ENCODE measurements at regions not wholly inside any gene's neighbourhood (a gene's known extent, or its start where the extent isn't known, plus 50 kb on each side); places are given as distances from the start of the nearest gene placed in this dataset.

- no peak overlapping the region for H3K18ac ChIP-seq (ENCODE audit: extremely low read depth, low read length)
- H3K9ac ChIP-seq (replicated peaks in 1 of 4; ENCODE audit: extremely low read depth in 1 of 4, low read depth in 3 of 4, low read length in 3 of 4) = no peak overlapping the region
- H2BK12ac ChIP-seq (ENCODE audit: low read depth, low read length) = no peak overlapping the region
- no peaks in the 10 kb centered on the region for H3K79me2 ChIP-seq (ENCODE audit: control insufficient read depth in 1 of 2, insufficient read depth in 2 of 2, low read length in 2 of 2)
- H2BK20ac ChIP-seq (ENCODE audit: low read length) = no peak overlapping the region
- no peaks in the 10 kb centered on the region for H3K9me3 ChIP-seq (ENCODE audit: insufficient read depth in 2 of 2, low read depth in 1 of 2, low read length in 1 of 2)
- DNase-seq (ENCODE audit: low read depth in 1 of 2, low spot score in 2 of 2) = no peak
- H3K4me3 ChIP-seq (ENCODE audit: extremely low read depth in 1 of 4, insufficient read depth in 2 of 4, low read depth in 3 of 4, low read length in 4 of 4) = no peak overlapping the region
- no peak overlapping the region for H3K4ac ChIP-seq (replicated peaks; ENCODE audit: insufficient read length, low read depth, low read length)
- no peaks in the 10 kb centered on the region for H3K27me3 ChIP-seq (replicated peaks in 1 of 4; ENCODE audit: control insufficient read depth in 3 of 4, extremely low read depth in 1 of 4, insufficient read depth in 3 of 4, low read length in 3 of 4)
- H4K91ac ChIP-seq (replicated peaks; ENCODE audit: insufficient read length, low read length) = no peak overlapping the region
- H3K4me1 ChIP-seq (replicated peaks in 1 of 4; ENCODE audit: control insufficient read depth in 3 of 4, insufficient read depth in 4 of 4, low read length in 3 of 4) = no peaks in the 10 kb centered on the region; a peak in 1 of 7 replicates
- no peak overlapping the region for H2AFZ ChIP-seq (ENCODE audit: low read length)
- no peak overlapping the region for H2BK120ac ChIP-seq (replicated peaks; ENCODE audit: low read depth, low read length)
- FAIRE-seq = no peak
- no peak overlapping the region for H3K23ac ChIP-seq (ENCODE audit: insufficient read length)
- no peak overlapping the region for H2BK15ac ChIP-seq (ENCODE audit: low read length)
- H2BK5ac ChIP-seq (ENCODE audit: low read depth, low read length) = no peak overlapping the region
- CTCF ChIA-PET (ENCODE audit: partially characterized antibody) = no interaction called here
- 87% methylated on average over 3 of the region's 3 CpGs; no CpG with 5 or more reads in 1 of the 2 experiments for WGBS, 2 experiments (ENCODE audit: extremely low coverage in 1 of 2, insufficient coverage in 1 of 2, insufficient read length in 1 of 2, insufficient replicate concordance in 2 of 2, low coverage in 1 of 2, low lambda C conversion rate in 2 of 2, missing lambda C conversion rate in 1 of 2)
- no peaks in the 10 kb centered on the region for H4K20me1 ChIP-seq (replicated peaks in 1 of 2; ENCODE audit: control insufficient read depth in 1 of 2, insufficient read depth in 2 of 2, low read length in 2 of 2)
- no peak overlapping the region for H4K8ac ChIP-seq (ENCODE audit: extremely low read depth, insufficient read depth, low read length)
- no peak overlapping the region for H2AK5ac ChIP-seq (ENCODE audit: low read depth, low read length)
- POLR2A ChIA-PET (ENCODE audit: partially characterized antibody) = no interaction called here
- no peaks in the 10 kb centered on the region for H3K36me3 ChIP-seq (ENCODE audit: control insufficient read depth in 2 of 4, insufficient read depth in 4 of 4, low read length in 3 of 4)
- TF ChIP-seq CBX5 (IDR thresholded peaks at IDR 0.05; ENCODE audit: low read depth, low read length) (no peak), SUZ12 (IDR thresholded peaks at IDR 0.05; ENCODE audit: low read length) (no peak), KDM4A (IDR thresholded peaks at IDR 0.05; ENCODE audit: low read depth, low read length, severe bottlenecking) (no peak), SIX5 (IDR thresholded peaks at IDR 0.05; ENCODE audit: low read depth, low read length) (no peak), TAF1 (IDR thresholded peaks at IDR 0.05; ENCODE audit: low read depth, low read length) (no peak), YY1 (IDR thresholded peaks at IDR 0.05; ENCODE audit: low read depth, low read length) (no peak), SP1 (IDR thresholded peaks at IDR 0.05; ENCODE audit: low read depth, low read length) (no peak), CBX8 (IDR thresholded peaks at IDR 0.05; ENCODE audit: borderline replicate concordance, low read depth, low read length) (no peak), FOSL1 (IDR thresholded peaks at IDR 0.05; ENCODE audit: insufficient read depth, low read depth, low read length) (no peak), MAX (IDR thresholded peaks at IDR 0.05) (no peak), CHD1 (IDR thresholded peaks at IDR 0.05; ENCODE audit: low read depth, low read length) (no peak), POLR2A (IDR thresholded peaks at IDR 0.05; ENCODE audit: control extremely low read depth in 1 of 2, low read depth in 2 of 2, low read length in 2 of 2) (no peak), SIN3A (conservative IDR thresholded peaks at IDR 0.05 in 1 of 2, IDR thresholded peaks at IDR 0.05 in 1 of 2; ENCODE audit: low read depth in 1 of 2, low read length in 2 of 2) (no peak)
- no peak overlapping the region for H3K56ac ChIP-seq (replicated peaks; ENCODE audit: insufficient read length, low read depth, low read length)
- no peak overlapping the region for H3K27ac ChIP-seq (ENCODE audit: low read depth, low read length)
- H3K4me2 ChIP-seq (ENCODE audit: insufficient read depth in 1 of 2, low read depth in 2 of 2, low read length in 2 of 2) = no peak overlapping the region
- H3K79me1 ChIP-seq (ENCODE audit: low read depth, low read length) = no peaks in the 10 kb centered on the region
- H4K5ac ChIP-seq (ENCODE audit: insufficient read length, low read depth, low read length) = no peak overlapping the region
- H3K23me2 ChIP-seq (ENCODE audit: low read depth, low read length) = no peaks in the 10 kb centered on the region
- no peak overlapping the region for H3K14ac ChIP-seq (ENCODE audit: insufficient read length)
These were observed 190.1 kb upstream of the HS3ST4 start for GRCh38 chr16:25501530-25502255.

Measured in H1 (cell line).